H1 (cell line): ENCODE measurements at regions not wholly inside any gene's neighbourhood (a gene's known extent, or its start where the extent isn't known, plus 50 kb on each side); places are given as distances from the start of the nearest gene placed in this dataset.
A peak's percentile ranks its signal among the peaks of the same experiment; 100 is the strongest.

ENCODE experiments used
- CTCF ChIA-PET: fragments of 300-600 bp; sonication (Branson Sonifier 250); formaldehyde crosslinking; loops from one replicate; lab custom pipeline; 2021; ENCODE audit not compliant: partially characterized antibody; lab: Charles Lee
- POLR2A ChIA-PET: fragments of 300-600 bp; sonication (Branson Sonifier 250); formaldehyde crosslinking; loops from one replicate; lab custom pipeline; 2021; ENCODE audit warnings: inconsistent platforms; ENCODE audit not compliant: partially characterized antibody; lab: Charles Lee
- DNase-seq, 2 experiments: peaks; one replicate each; pipeline versions ENCODE4 v3.0.0 to v3.0.0-alpha.2; 2010 to 2022; ENCODE audit warnings: low spot score in 2 of 2, low read depth in 1 of 2, mixed read lengths in 1 of 2
- FAIRE-seq: peaks from 2 replicates; lab custom pipeline; 2011; peaks lifted over from hg19 to GRCh38; lab: Jason Lieb, UNC
- H2AFZ ChIP-seq: 2 replicates; pipeline ENCODE4 v1.8.1; 2012; ENCODE audit warnings: low read length, inconsistent platforms
- H2AK5ac ChIP-seq: 2 replicates; pipeline ENCODE4 v1.6.1; 2013; ENCODE audit warnings: low read depth, low read length
- H2BK120ac ChIP-seq: replicated peaks from 2 replicates; pipeline ENCODE3; 2013; ENCODE audit warnings: low read depth, low read length, inconsistent platforms
- H2BK12ac ChIP-seq: 2 replicates; pipeline ENCODE4 v1.6.1; 2013; ENCODE audit warnings: low read depth, low read length
- H2BK15ac ChIP-seq: 2 replicates; pipeline ENCODE4 v1.6.1; 2013; ENCODE audit warnings: low read length
- H2BK20ac ChIP-seq: 2 replicates; pipeline ENCODE4 v1.6.1; 2013; ENCODE audit warnings: low read length
- H2BK5ac ChIP-seq: 2 replicates; pipeline ENCODE4 v1.6.1; 2013; ENCODE audit warnings: low read depth, low read length
- H3K14ac ChIP-seq: 2 replicates; pipeline ENCODE4 v1.6.1; 2013; ENCODE audit warnings: inconsistent platforms; ENCODE audit not compliant: insufficient read length
- H3K18ac ChIP-seq: 2 replicates; pipeline ENCODE4 v1.6.1; 2013; ENCODE audit warnings: low read length; ENCODE audit errors: extremely low read depth
- H3K23ac ChIP-seq: 2 replicates; pipeline ENCODE4 v1.6.1; 2013; ENCODE audit warnings: inconsistent platforms; ENCODE audit not compliant: insufficient read length
- H3K23me2 ChIP-seq: 2 replicates; pipeline ENCODE4 v1.6.1; 2013; ENCODE audit warnings: low read depth, low read length
- H3K27ac ChIP-seq: 2 replicates; pipeline ENCODE4 v1.6.1; 2011; ENCODE audit warnings: low read depth, low read length, inconsistent platforms
- H3K27me3 ChIP-seq, 4 experiments: replicated peaks in 1 of 4; 1 replicate in 1 of 4; 2 replicates in 3 of 4; pipeline versions ENCODE4 v1.6.1 to v1.8.1; 2011 to 2013; ENCODE audit warnings: low read length in 3 of 4, mild to moderate bottlenecking in 3 of 4, inconsistent platforms in 2 of 4, mixed read lengths in 2 of 4, moderate library complexity in 1 of 4; ENCODE audit not compliant: control insufficient read depth in 3 of 4, insufficient read depth in 3 of 4; ENCODE audit errors: extremely low read depth in 1 of 4
- H3K36me3 ChIP-seq, 4 experiments: 2 replicates each; pipeline versions ENCODE4 v1.6.1 to v1.8.1; 2011 to 2013; ENCODE audit warnings: mild to moderate bottlenecking in 4 of 4, low read length in 3 of 4, moderate library complexity in 2 of 4, control low read depth in 1 of 4, inconsistent platforms in 1 of 4; ENCODE audit not compliant: insufficient read depth in 4 of 4, control insufficient read depth in 2 of 4
- H3K4ac ChIP-seq: replicated peaks from 2 replicates; pipeline ENCODE3; 2013; ENCODE audit warnings: low read length, low read depth, mixed read lengths, inconsistent platforms; ENCODE audit not compliant: insufficient read length
- H3K4me1 ChIP-seq, 4 experiments: replicated peaks in 1 of 4; 1 replicate in 1 of 4; 2 replicates in 3 of 4; pipeline versions ENCODE4 v1.6.1 to v1.8.1; 2011 to 2013; ENCODE audit warnings: low read length in 3 of 4, inconsistent platforms in 2 of 4, mixed read lengths in 1 of 4; ENCODE audit not compliant: insufficient read depth in 4 of 4, control insufficient read depth in 3 of 4
- H3K4me2 ChIP-seq, 2 experiments: 2 replicates each; pipeline versions ENCODE4 v1.6.1 to v1.8.1; 2011 to 2013; ENCODE audit warnings: low read depth in 2 of 2, low read length in 2 of 2, control low read depth in 1 of 2, inconsistent platforms in 1 of 2, mild to moderate bottlenecking in 1 of 2; ENCODE audit not compliant: insufficient read depth in 1 of 2
- H3K4me3 ChIP-seq, 4 experiments: fragments of 200-600, 300-600 bp in 1 of 4; sonication (generic), shearing (Covaris generic), sonication (Bioruptor Twin) in 1 of 4; 2 replicates each; pipeline versions ENCODE4 v1.5.1 to v1.8.1; 2011 to 2016; ENCODE audit warnings: low read length in 4 of 4, low read depth in 3 of 4, control low read depth in 2 of 4, inconsistent platforms in 2 of 4, mild to moderate bottlenecking in 2 of 4, mixed read lengths in 1 of 4, moderate library complexity in 1 of 4; ENCODE audit not compliant: insufficient read depth in 2 of 4; ENCODE audit errors: extremely low read depth in 1 of 4
- H3K56ac ChIP-seq: replicated peaks from 2 replicates; pipeline ENCODE3; 2013; ENCODE audit warnings: low read depth, mild to moderate bottlenecking, mixed read lengths, low read length, inconsistent platforms; ENCODE audit not compliant: insufficient read length
- H3K79me1 ChIP-seq: 2 replicates; pipeline ENCODE4 v1.6.1; 2013; ENCODE audit warnings: low read depth, low read length, control low read depth
- H3K79me2 ChIP-seq, 2 experiments: 2 replicates each; pipeline versions ENCODE4 v1.6.1 to v1.8.1; 2012 to 2013; ENCODE audit warnings: low read length in 2 of 2, mild to moderate bottlenecking in 2 of 2, inconsistent platforms in 1 of 2; ENCODE audit not compliant: insufficient read depth in 2 of 2, control insufficient read depth in 1 of 2
- H3K9ac ChIP-seq, 4 experiments: replicated peaks in 1 of 4; 1 replicate in 1 of 4; 2 replicates in 3 of 4; pipeline versions ENCODE4 v1.6.1 to v1.8.1; 2011 to 2013; ENCODE audit warnings: low read depth in 3 of 4, low read length in 3 of 4, control low read depth in 2 of 4, mild to moderate bottlenecking in 2 of 4, moderate library complexity in 2 of 4, inconsistent platforms in 1 of 4; ENCODE audit errors: extremely low read depth in 1 of 4
- H3K9me3 ChIP-seq, 2 experiments: 2 replicates each; pipeline versions ENCODE4 v1.6.1 to v1.8.1; 2012 to 2013; ENCODE audit warnings: mild to moderate bottlenecking in 2 of 2, moderate library complexity in 2 of 2, control low read depth in 1 of 2, inconsistent platforms in 1 of 2, low read depth in 1 of 2, low read length in 1 of 2, mixed read lengths in 1 of 2; ENCODE audit not compliant: insufficient read depth in 2 of 2
- H4K20me1 ChIP-seq, 2 experiments: replicated peaks in 1 of 2; 2 replicates each; pipeline versions ENCODE3 to v1.8.1; 2011 to 2013; ENCODE audit warnings: inconsistent platforms in 2 of 2, low read length in 2 of 2, mild to moderate bottlenecking in 1 of 2; ENCODE audit not compliant: insufficient read depth in 2 of 2, control insufficient read depth in 1 of 2
- H4K5ac ChIP-seq: 2 replicates; pipeline ENCODE4 v1.6.1; 2013; ENCODE audit warnings: low read length, low read depth, mixed read lengths, inconsistent platforms; ENCODE audit not compliant: insufficient read length
- H4K8ac ChIP-seq: 2 replicates; pipeline ENCODE4 v1.8.0; 2013; ENCODE audit warnings: mild to moderate bottlenecking, moderate library complexity, low read length, inconsistent platforms; ENCODE audit not compliant: insufficient read depth; ENCODE audit errors: extremely low read depth
- H4K91ac ChIP-seq: replicated peaks from 2 replicates; pipeline ENCODE3; 2013; ENCODE audit warnings: low read length, mixed read lengths, inconsistent platforms; ENCODE audit not compliant: insufficient read length
- ASH2L ChIP-seq: fragments of 200-600, 300-600 bp; sonication (generic); IDR thresholded peaks from one replicate; pipeline ENCODE4 v1.7.1; 2017; ENCODE audit warnings: low read length
- ATF3 ChIP-seq: IDR thresholded peaks from 2 replicates; pipeline ENCODE4 v1.6.1; 2011; ENCODE audit warnings: low read depth, mild to moderate bottlenecking, low read length; ENCODE audit not compliant: insufficient read depth
- SP1 ChIP-seq: IDR thresholded peaks from 2 replicates; pipeline ENCODE4 v1.6.1; 2011; ENCODE audit warnings: low read depth, low read length
- SP2 ChIP-seq: IDR thresholded peaks from 2 replicates; pipeline ENCODE4 v1.6.1; 2012; ENCODE audit warnings: mild to moderate bottlenecking, low read length, inconsistent platforms
- WGBS, 2 experiments: shearing (Covaris generic) in 1 of 2; methylation state at CpG; one replicate each; pipeline versions ENCODE4 v1.1.6 to v1.1.7; 2013 to 2015; ENCODE audit warnings: low lambda C conversion rate in 2 of 2, mixed read lengths in 2 of 2, inconsistent platforms in 1 of 2, low coverage in 1 of 2, missing lambda C conversion rate in 1 of 2; ENCODE audit not compliant: insufficient replicate concordance in 2 of 2, insufficient coverage in 1 of 2, insufficient read length in 1 of 2; ENCODE audit errors: extremely low coverage in 1 of 2, missing lambda C conversion rate in 1 of 2; 5-methylcytosine and 5-hydroxymethylcytosine counted together

- Histone ChIP-seq H4K8ac (no peak overlapping the region; the same call in 1 of the 2 replicates), H4K20me1 (no peaks in the 10 kb centered on the region), H2BK5ac (no peak overlapping the region), H3K27me3 (no peaks in the 10 kb centered on the region), H3K18ac (no peak overlapping the region), H4K91ac (no peak overlapping the region), H3K79me1 (no peaks in the 10 kb centered on the region), H2BK120ac (no peak overlapping the region), H3K4ac (no peak overlapping the region), H3K4me2 (no peak overlapping the region), H3K36me3 (no peaks in the 10 kb centered on the region), H3K9me3 (0 out of 4 replicates have a peak, but pooled peaks cover 0 to 4% of the 10 kb centered on the region in 2 experiments), H2BK15ac (no peak overlapping the region), H3K9ac (no peak overlapping the region), H4K5ac (no peak overlapping the region), H3K23ac (no peak overlapping the region), H2AFZ (peak overlapping the region; percentile 94), H3K4me1 (no peaks in the 10 kb centered on the region), H3K14ac (no peak overlapping the region), H3K4me3 (no peak overlapping the region), H3K79me2 (no peaks in the 10 kb centered on the region), H3K27ac (no peak overlapping the region), H2BK12ac (no peak overlapping the region), H2AK5ac (no peak overlapping the region), H3K56ac (no peak overlapping the region), H3K23me2 (no peaks in the 10 kb centered on the region), H2BK20ac (no peak overlapping the region)
- FAIRE-seq (no peak), DNase-seq (no peak)
- TF ChIP-seq ASH2L (no peak), SP2 (no peak), SP1 (no peak), ATF3 (no peak)
- ChIA-PET CTCF (interaction anchor here (1.4 kb wide), 1 partner anchor 68 kb away, joined by 4 read pairs; no protein-coding TSS in a partner anchor), POLR2A (no interaction called here)
- 99% methylated on average over 9 of the region's 10 CpGs; no CpG with 5 or more reads in 1 of the 2 experiments for WGBS, 2 experiments
These were observed 89.9 kb upstream of the PDC start for GRCh38 chr1:186550832-186551231.
